IMR-90 (cell line): ENCODE measurements at regions not wholly inside any gene's neighbourhood (a gene's known extent, or its start where the extent isn't known, plus 50 kb on each side); places are given as distances from the start of the nearest gene placed in this dataset.

Experiments
- RAD21 ChIP-seq: IDR thresholded peaks from 2 replicates; pipeline ENCODE4 v1.6.1; 2012; ENCODE audit warnings: low read length, improper control_type of control experiment
- TF ChIP-seq, protein P1 (sequence below): conservative IDR thresholded peaks from 2 replicates; pipeline ENCODE4 v1.5.1; 2012; ENCODE audit warnings: mild to moderate bottlenecking, low read depth, low read length, improper control_type of control experiment

GRCh38 chr2:47720559-47720958, 62.4 kb upstream of the MSH6 start:
- TF ChIP-seq, protein P1, sequence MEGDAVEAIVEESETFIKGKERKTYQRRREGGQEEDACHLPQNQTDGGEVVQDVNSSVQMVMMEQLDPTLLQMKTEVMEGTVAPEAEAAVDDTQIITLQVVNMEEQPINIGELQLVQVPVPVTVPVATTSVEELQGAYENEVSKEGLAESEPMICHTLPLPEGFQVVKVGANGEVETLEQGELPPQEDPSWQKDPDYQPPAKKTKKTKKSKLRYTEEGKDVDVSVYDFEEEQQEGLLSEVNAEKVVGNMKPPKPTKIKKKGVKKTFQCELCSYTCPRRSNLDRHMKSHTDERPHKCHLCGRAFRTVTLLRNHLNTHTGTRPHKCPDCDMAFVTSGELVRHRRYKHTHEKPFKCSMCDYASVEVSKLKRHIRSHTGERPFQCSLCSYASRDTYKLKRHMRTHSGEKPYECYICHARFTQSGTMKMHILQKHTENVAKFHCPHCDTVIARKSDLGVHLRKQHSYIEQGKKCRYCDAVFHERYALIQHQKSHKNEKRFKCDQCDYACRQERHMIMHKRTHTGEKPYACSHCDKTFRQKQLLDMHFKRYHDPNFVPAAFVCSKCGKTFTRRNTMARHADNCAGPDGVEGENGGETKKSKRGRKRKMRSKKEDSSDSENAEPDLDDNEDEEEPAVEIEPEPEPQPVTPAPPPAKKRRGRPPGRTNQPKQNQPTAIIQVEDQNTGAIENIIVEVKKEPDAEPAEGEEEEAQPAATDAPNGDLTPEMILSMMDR = no peak
- no peak for TF ChIP-seq RAD21
